ENCODE measurements at regions not wholly inside any gene's neighbourhood (a gene's known extent, or its start where the extent isn't known, plus 50 kb on each side); places are given as distances from the start of the nearest gene placed in this dataset.

- TF ChIP-seq SMAD4 (CRISPR knock-in tag; IDR thresholded peaks at IDR 0.05): no peak
- no peak for TF ChIP-seq USF2 (CRISPR knock-in tag; IDR thresholded peaks at IDR 0.05)
- TF ChIP-seq ZNF121 (CRISPR knock-in tag; IDR thresholded peaks at IDR 0.05): no peak
- TF ChIP-seq RELA (CRISPR knock-in tag; IDR thresholded peaks at IDR 0.05; ENCODE audit: borderline replicate concordance): no peak
- TF ChIP-seq E2F1 (CRISPR knock-in tag; IDR thresholded peaks at IDR 0.05): no peak
- no peak for TF ChIP-seq ATF1 (CRISPR knock-in tag; IDR thresholded peaks at IDR 0.05)
- no peak for TF ChIP-seq AFF4 (CRISPR knock-in tag; IDR thresholded peaks at IDR 0.05; ENCODE audit: borderline replicate concordance)
- TF ChIP-seq ZNF416 (CRISPR knock-in tag; IDR thresholded peaks at IDR 0.05): no peak
- no peak for TF ChIP-seq ESRRA (CRISPR knock-in tag; IDR thresholded peaks at IDR 0.05; ENCODE audit: borderline replicate concordance)
- no peak for TF ChIP-seq ZBTB21 (CRISPR knock-in tag; IDR thresholded peaks at IDR 0.05; ENCODE audit: borderline replicate concordance)
- TF ChIP-seq GRHL2 (CRISPR knock-in tag; IDR thresholded peaks at IDR 0.05; ENCODE audit: insufficient replicate concordance, severe bottlenecking): no peak
- no peak for TF ChIP-seq JAZF1 (CRISPR knock-in tag; IDR thresholded peaks at IDR 0.05)
- TF ChIP-seq ZNF263 (CRISPR knock-in tag; IDR thresholded peaks at IDR 0.05; ENCODE audit: low read depth): no peak
- no peak for TF ChIP-seq ZNF138 (CRISPR knock-in tag; conservative IDR thresholded peaks at IDR 0.05)
- no peak for TF ChIP-seq ZNF423 (CRISPR knock-in tag; IDR thresholded peaks at IDR 0.05)
- TF ChIP-seq MYBL2 (CRISPR knock-in tag; IDR thresholded peaks at IDR 0.05): no peak
- TF ChIP-seq IRF1 (CRISPR knock-in tag; IDR thresholded peaks at IDR 0.05): no peak
- Mint-ChIP-seq H3K4me1 (peaks cover 3% of the 10 kb centered on the region; the same call in 1 of the 2 replicates), H3K9me3 (peaks cover 13% of the 10 kb centered on the region), H3K36me3 (no peaks in the 10 kb centered on the region), H3K4me3 (no peak overlapping the region), H3K27ac (no peak overlapping the region), H3K27me3 (ENCODE audit: low read depth) (no peaks in the 10 kb centered on the region)
- no peak for DNase-seq (ENCODE audit: low spot score)
- ChIA-PET POLR2A (interaction anchor here (0.6 kb wide), 1 partner anchor 1186 kb away, joined by 3 read pairs; no protein-coding TSS in a partner anchor), CTCF (no interaction called here)
- ATAC-seq: no peak
These were observed 609.6 kb upstream of the C16orf82 start for GRCh38 chr16:26457095-26457494.

GRCh38 chr16:26457882-26458281, 608.8 kb upstream of the C16orf82 start:
- H3K27ac Mint-ChIP-seq: no peak overlapping the region
- no peak for TF ChIP-seq ZNF671 (CRISPR knock-in tag; IDR thresholded peaks at IDR 0.05)
- no peak for TF ChIP-seq IRF1 (CRISPR knock-in tag; IDR thresholded peaks at IDR 0.05)
- no peak for TF ChIP-seq PREB (CRISPR knock-in tag; IDR thresholded peaks at IDR 0.05; ENCODE audit: borderline replicate concordance)
- TF ChIP-seq RELA (CRISPR knock-in tag; IDR thresholded peaks at IDR 0.05; ENCODE audit: borderline replicate concordance): no peak
- TF ChIP-seq ZNF532 (CRISPR knock-in tag; IDR thresholded peaks at IDR 0.05; ENCODE audit: borderline replicate concordance): no peak
- no peak for TF ChIP-seq ATF1 (CRISPR knock-in tag; IDR thresholded peaks at IDR 0.05)

More at GRCh38 chr16:26457882-26458281, 608.8 kb upstream of the C16orf82 start:
- no peak for DNase-seq (ENCODE audit: low spot score)
- Mint-ChIP-seq H3K4me1 (peaks cover 3% of the 10 kb centered on the region; the same call in 1 of the 2 replicates), H3K27me3 (ENCODE audit: low read depth) (no peaks in the 10 kb centered on the region), H3K4me3 (no peak overlapping the region), H3K9me3 (peaks cover 17% of the 10 kb centered on the region), H3K36me3 (no peaks in the 10 kb centered on the region)
- ATAC-seq: no peak
- POLR2A ChIA-PET: no interaction called here
- CTCF ChIA-PET: interaction anchor here (0.6 kb wide), 1 partner anchor 440 kb away, joined by 4 read pairs; no protein-coding TSS in a partner anchor
